SK-N-SH (cell line): ENCODE measurements at regions not wholly inside any gene's neighbourhood (a gene's known extent, or its start where the extent isn't known, plus 50 kb on each side); places are given as distances from the start of the nearest gene placed in this dataset.

Experiments used
- CTCF ChIA-PET: fragments of 300-600, 350-600 bp; formaldehyde crosslinking; extraction: SDS; loops from one replicate; lab custom pipeline; 2021; lab: Yijun Ruan, JAX
- POLR2A ChIA-PET: fragments of 350-600 bp; sonication (Branson Sonifier 250); formaldehyde crosslinking; extraction: SDS; loops from one replicate; lab custom pipeline; 2020; ENCODE audit warnings: antibody characterized with exemption, inconsistent platforms; lab: Yijun Ruan, JAX
- DNase-seq: peaks from one replicate; pipeline ENCODE4 v3.0.0; 2012
- H2AFZ ChIP-seq: fragments of 200-600 bp; sonication (generic); 2 replicates; pipeline ENCODE4 v1.8.1; 2016; ENCODE audit warnings: antibody characterized with exemption, mild to moderate bottlenecking, low read depth
- H3F3A ChIP-seq: fragments of 200-600 bp; sonication (generic); replicated peaks from 2 replicates; pipeline ENCODE3; 2016; ENCODE audit warnings: antibody characterized with exemption, mild to moderate bottlenecking; ENCODE audit not compliant: insufficient read depth
- H3K27ac ChIP-seq, 2 experiments: fragments of 200-500 bp in 1 of 2; fragments of 200-600 bp in 1 of 2; sonication (Bioruptor generic) in 1 of 2; sonication (generic), shearing (Covaris generic) in 1 of 2; 2 replicates each; pipeline versions ENCODE4 v1.5.1 to v1.6.1; 2014 to 2016; ENCODE audit warnings: low read depth in 2 of 2, inconsistent platforms in 1 of 2, low read length in 1 of 2, mild to moderate bottlenecking in 1 of 2, mixed read lengths in 1 of 2
- H3K27me3 ChIP-seq: fragments of 200-600 bp; sonication (generic), shearing (Covaris generic); 2 replicates; pipeline ENCODE4 v1.6.1; 2016; ENCODE audit warnings: mixed run types; ENCODE audit not compliant: insufficient read depth
- H3K36me3 ChIP-seq, 2 experiments: fragments of 200-500 bp in 1 of 2; fragments of 200-600 bp in 1 of 2; sonication (Bioruptor generic) in 1 of 2; sonication (generic) in 1 of 2; replicated peaks in 1 of 2; 2 replicates each; pipeline versions ENCODE3 to v1.5.1; 2014 to 2016; ENCODE audit warnings: low read length in 1 of 2, mild to moderate bottlenecking in 1 of 2; ENCODE audit not compliant: insufficient read depth in 2 of 2, control insufficient read depth in 1 of 2
- H3K4me1 ChIP-seq, 2 experiments: fragments of 200-500 bp in 1 of 2; fragments of 200-600 bp in 1 of 2; sonication (Bioruptor generic) in 1 of 2; sonication (generic), shearing (Covaris generic) in 1 of 2; 2 replicates each; pipeline versions ENCODE4 v1.5.1 to v1.6.1; 2014 to 2016; ENCODE audit warnings: low read depth in 1 of 2, low read length in 1 of 2, mixed run types in 1 of 2; ENCODE audit not compliant: insufficient read depth in 2 of 2, control insufficient read depth in 1 of 2
- H3K4me2 ChIP-seq: fragments of 200-600 bp; sonication (generic), shearing (Covaris generic); 2 replicates; pipeline ENCODE4 v1.6.1; 2017; ENCODE audit warnings: mixed run types
- H3K4me3 ChIP-seq, 2 experiments: fragments of 200-500 bp in 1 of 2; fragments of 200-600 bp in 1 of 2; sonication (Bioruptor generic) in 1 of 2; sonication (generic), shearing (Covaris generic) in 1 of 2; 2 replicates each; pipeline versions ENCODE4 v1.5.1 to v1.8.1; 2014 to 2016; ENCODE audit warnings: low read depth in 2 of 2, inconsistent platforms in 1 of 2, low read length in 1 of 2, mild to moderate bottlenecking in 1 of 2, mixed read lengths in 1 of 2, moderate library complexity in 1 of 2
- H3K79me2 ChIP-seq: fragments of 200-600 bp; sonication (generic); 2 replicates; pipeline ENCODE4 v1.8.1; 2017; ENCODE audit warnings: mild to moderate bottlenecking; ENCODE audit not compliant: insufficient read depth
- H3K9ac ChIP-seq: fragments of 200-600 bp; sonication (generic); 2 replicates; pipeline ENCODE4 v1.6.1; 2017; ENCODE audit warnings: mixed run types
- H3K9me2 ChIP-seq: fragments of 200-600 bp; sonication (generic); 2 replicates; pipeline ENCODE4 v1.6.1; 2017; ENCODE audit warnings: mixed run types
- H3K9me3 ChIP-seq: fragments of 200-600 bp; sonication (generic); 2 replicates; pipeline ENCODE4 v1.6.1; 2017; ENCODE audit warnings: mixed run types, mild to moderate bottlenecking, moderate library complexity
- H4K20me1 ChIP-seq: fragments of 200-600 bp; sonication (generic); 2 replicates; pipeline ENCODE4 v1.6.1; 2017; ENCODE audit warnings: mild to moderate bottlenecking, mixed run types; ENCODE audit not compliant: insufficient read depth
- CHD2 ChIP-seq: fragments of 150-350 bp; IDR thresholded peaks from 2 replicates; pipeline ENCODE4 v1.6.1; 2018; ENCODE audit warnings: low read length; ENCODE audit not compliant: partially characterized antibody
- EZH2phosphoT487 ChIP-seq: fragments of 200-600 bp; sonication (generic); IDR thresholded peaks from 2 replicates; pipeline ENCODE4 v1.6.1; 2017; ENCODE audit warnings: low read depth, mixed run types, mild to moderate bottlenecking, antibody characterized with exemption, moderate library complexity, borderline replicate concordance
- GABPA ChIP-seq: IDR thresholded peaks from 2 replicates; pipeline ENCODE4 v1.4.0; 2012; ENCODE audit warnings: low read depth, mild to moderate bottlenecking
- GATA2 ChIP-seq: sonication (generic); formaldehyde crosslinking; IDR thresholded peaks from 2 replicates; pipeline ENCODE4 v1.5.0; 2020; ENCODE audit warnings: mild to moderate bottlenecking, missing genetic modification reagents
- IRF3 ChIP-seq: fragments of 150-350 bp; IDR thresholded peaks from 2 replicates; pipeline ENCODE4 v1.6.1; 2016; ENCODE audit warnings: mild to moderate bottlenecking, low read depth, low read length
- JUND ChIP-seq: IDR thresholded peaks from 2 replicates; pipeline ENCODE4 v1.4.0; 2012
- MAX ChIP-seq: IDR thresholded peaks from 2 replicates; pipeline ENCODE4 v1.4.0; 2012; ENCODE audit warnings: low read depth
- MEF2A ChIP-seq: IDR thresholded peaks from 2 replicates; pipeline ENCODE4 v1.4.0; 2012; ENCODE audit warnings: low read depth, borderline replicate concordance
- MXI1 ChIP-seq: IDR thresholded peaks from 2 replicates; pipeline ENCODE4 v1.6.1; 2012; ENCODE audit warnings: mild to moderate bottlenecking, low read depth, low read length, improper control_type of control experiment
- NFIC ChIP-seq: IDR thresholded peaks from 2 replicates; pipeline ENCODE4 v1.4.0; 2012; ENCODE audit warnings: borderline replicate concordance
- NRF1 ChIP-seq: IDR thresholded peaks from 2 replicates; pipeline ENCODE4 v1.6.1; 2012; ENCODE audit warnings: low read depth, mild to moderate bottlenecking, low read length
- RCOR1 ChIP-seq: fragments of 150-350 bp; IDR thresholded peaks from 2 replicates; pipeline ENCODE4 v1.6.1; 2017; ENCODE audit warnings: antibody characterized with exemption, low read length
- REST ChIP-seq: IDR thresholded peaks from 2 replicates; pipeline ENCODE4 v1.6.1; 2012; ENCODE audit warnings: mild to moderate bottlenecking, low read depth, low read length, moderate library complexity
- RFX5 ChIP-seq: IDR thresholded peaks from 2 replicates; pipeline ENCODE4 v1.6.1; 2012; ENCODE audit warnings: mild to moderate bottlenecking, improper control_type of control experiment, low read length
- TAF1 ChIP-seq: IDR thresholded peaks from 2 replicates; pipeline ENCODE4 v1.6.1; 2012; ENCODE audit warnings: low read depth, mild to moderate bottlenecking, low read length, moderate library complexity, borderline replicate concordance
- TEAD4 ChIP-seq: IDR thresholded peaks from 2 replicates; pipeline ENCODE4 v1.4.0; 2012; ENCODE audit warnings: mild to moderate bottlenecking, borderline replicate concordance; ENCODE audit not compliant: insufficient read depth
- USF1 ChIP-seq: IDR thresholded peaks from 2 replicates; pipeline ENCODE4 v1.4.0; 2012; ENCODE audit warnings: low read depth, borderline replicate concordance
- ZBTB33 ChIP-seq: IDR thresholded peaks from 2 replicates; pipeline ENCODE4 v1.4.0; 2012; ENCODE audit warnings: low read depth, borderline replicate concordance
- WGBS: methylation state at CpG from one replicate; pipeline ENCODE4 v1.1.6; 2017; ENCODE audit warnings: low lambda C conversion rate; 5-methylcytosine and 5-hydroxymethylcytosine counted together

- ChIA-PET POLR2A (no interaction called here), CTCF (no interaction called here)
- Histone ChIP-seq H4K20me1 (no peaks in the 10 kb centered on the region), H3K36me3 (no peaks in the 10 kb centered on the region), H3K4me1 (peaks cover 4 to 8% of the 10 kb centered on the region in 2 experiments; a peak in 2 of 4 replicates), H3K4me3 (no peak overlapping the region), H3K9ac (no peak overlapping the region), H3K4me2 (no peak overlapping the region), H3F3A (peaks cover 9% of the 10 kb centered on the region), H3K79me2 (no peaks in the 10 kb centered on the region), H3K9me3 (no peaks in the 10 kb centered on the region), H3K27ac (no peak overlapping the region), H2AFZ (no peak overlapping the region)
- TF ChIP-seq EZH2phosphoT487 (no peak), USF1 (no peak), RFX5 (no peak), TEAD4 (no peak), NFIC (no peak), MXI1 (no peak), MAX (no peak), RCOR1 (no peak), NRF1 (no peak), REST (no peak), IRF3 (no peak), ZBTB33 (no peak), CHD2 (no peak), MEF2A (no peak), GATA2 (CRISPR knock-in tag) (no peak), TAF1 (no peak), JUND (no peak), GABPA (no peak)
- TF ChIP-seq, all 33 proteins: peak for 0
- H3K9me2 ChIP-seq = no peaks in the 10 kb centered on the region
- 86% methylated on average over 3 of the region's 3 CpGs for WGBS
- H3K27me3 ChIP-seq = no peaks in the 10 kb centered on the region
- DNase-seq = no peak
Measured at GRCh38 chr20:48335308-48336050, 492.3 kb downstream of the PREX1 start.
